Left ventricle myocardium inferior (tissue), 1 donor: ENCODE measurements at regions not wholly inside any gene's neighbourhood (a gene's known extent, or its start where the extent isn't known, plus 50 kb on each side); places are given as distances from the start of the nearest gene placed in this dataset.

Experiments used
- DNase-seq: peaks from one replicate; pipeline ENCODE4 v3.0.0-alpha.2; 2020
- H3K27ac ChIP-seq: fragments of 200-600 bp; replicated peaks from 2 replicates; pipeline ENCODE4 v1.8.0; 2021
- H3K27me3 ChIP-seq: fragments of 200-600 bp; 2 replicates; pipeline ENCODE4 v1.8.0; 2021; ENCODE audit warnings: low read depth
- H3K36me3 ChIP-seq: fragments of 200-600 bp; 2 replicates; pipeline ENCODE4 v1.8.0; 2021
- H3K4me1 ChIP-seq: fragments of 200-600 bp; 2 replicates; pipeline ENCODE4 v1.8.0; 2021
- H3K4me3 ChIP-seq: fragments of 200-600 bp; 2 replicates; pipeline ENCODE4 v1.8.0; 2021; ENCODE audit warnings: mild to moderate bottlenecking, moderate library complexity
- H3K9me3 ChIP-seq: fragments of 200-600 bp; replicated peaks from 2 replicates; pipeline ENCODE4 v1.8.0; 2021
- CTCF ChIP-seq: fragments of 200-600 bp; IDR thresholded peaks from 2 replicates; pipeline ENCODE4 v1.8.0; 2021; ENCODE audit warnings: antibody characterized with exemption, mild to moderate bottlenecking, borderline replicate concordance
- intact Hi-C: fragments of 100-400 bp; cut with micrococcal nuclease; formaldehyde crosslinking; loops from one replicate; pipeline ENCODE4 v1.11.0; 2022
- donor health status: DM: no; HTN: yes; CAD: no; lungs with severe emphysema.

GRCh38 chr5:100479079-100479688 is 56.0 kb upstream of the FAM174A start:
- no peak for DNase-seq
- peak; percentile 49 for TF ChIP-seq CTCF
- no peaks in the 10 kb centered on the region for H3K4me1 ChIP-seq
- intact Hi-C loops = no loop called here
- no peaks in the 10 kb centered on the region for H3K36me3 ChIP-seq
- no peak overlapping the region for H3K27ac ChIP-seq
- H3K4me3 ChIP-seq = no peak overlapping the region
- no peaks in the 10 kb centered on the region for H3K27me3 ChIP-seq
- no peaks in the 10 kb centered on the region for H3K9me3 ChIP-seq

GRCh38 chr5:100472091-100472490 is 63.1 kb upstream of the FAM174A start:
- intact Hi-C loops = no loop called here
- TF ChIP-seq CTCF = no peak
- Histone ChIP-seq H3K4me1 (no peaks in the 10 kb centered on the region), H3K36me3 (no peaks in the 10 kb centered on the region), H3K27me3 (no peaks in the 10 kb centered on the region), H3K27ac (no peak overlapping the region), H3K4me3 (no peak overlapping the region), H3K9me3 (no peaks in the 10 kb centered on the region)
- DNase-seq = no peak

- Histone ChIP-seq H3K27me3 (no peaks in the 10 kb centered on the region), H3K27ac (no peak overlapping the region), H3K4me1 (no peaks in the 10 kb centered on the region), H3K36me3 (no peaks in the 10 kb centered on the region), H3K9me3 (no peaks in the 10 kb centered on the region), H3K4me3 (no peak overlapping the region)
- TF ChIP-seq CTCF = no peak
- no peak for DNase-seq
- intact Hi-C loops = no loop called here
Observed at GRCh38 chr5:100469767-100470166, 65.4 kb upstream of the FAM174A start.

GRCh38 chr5:100464418-100464817 is 70.8 kb upstream of the FAM174A start:
- intact Hi-C loops = no loop called here
- Histone ChIP-seq H3K27ac (no peak overlapping the region), H3K4me3 (no peak overlapping the region)

GRCh38 chr5:100456615-100457014 is 78.6 kb upstream of the FAM174A start:
- no peak overlapping the region for H3K4me3 ChIP-seq
- no peak for DNase-seq
- no peak overlapping the region for H3K27ac ChIP-seq
- no peaks in the 10 kb centered on the region for H3K4me1 ChIP-seq
- peaks cover 4% of the 10 kb centered on the region for H3K9me3 ChIP-seq
- no peaks in the 10 kb centered on the region for H3K36me3 ChIP-seq
- TF ChIP-seq CTCF = no peak
- intact Hi-C loops = no loop called here
- H3K27me3 ChIP-seq = no peaks in the 10 kb centered on the region

More at GRCh38 chr5:100464418-100464817, 70.8 kb upstream of the FAM174A start:
- Histone ChIP-seq H3K27me3 (no peaks in the 10 kb centered on the region), H3K9me3 (no peaks in the 10 kb centered on the region), H3K4me1 (no peaks in the 10 kb centered on the region), H3K36me3 (no peaks in the 10 kb centered on the region)
- DNase-seq = no peak
- TF ChIP-seq CTCF = no peak

- intact Hi-C loops = no loop called here
Observed at GRCh38 chr5:100452126-100452525, 83.0 kb upstream of the FAM174A start.

More at GRCh38 chr5:100452126-100452525, 83.0 kb upstream of the FAM174A start:
- no peak for TF ChIP-seq CTCF
- DNase-seq = no peak
- no peaks in the 10 kb centered on the region for H3K4me1 ChIP-seq
- H3K4me3 ChIP-seq = no peak overlapping the region
- no peaks in the 10 kb centered on the region for H3K36me3 ChIP-seq
- H3K9me3 ChIP-seq = peaks cover 8% of the 10 kb centered on the region
- H3K27ac ChIP-seq = no peak overlapping the region
- H3K27me3 ChIP-seq = no peaks in the 10 kb centered on the region
